ENCODE measurements at regions not wholly inside any gene's neighbourhood (a gene's known extent, or its start where the extent isn't known, plus 50 kb on each side); places are given as distances from the start of the nearest gene placed in this dataset.
A peak's percentile ranks its signal among the peaks of the same experiment; 100 is the strongest.

- Histone ChIP-seq H3K9me3 (replicated peaks) (peaks cover 35% of the 10 kb centered on the region), H3K27ac (replicated peaks) (no peak overlapping the region), H3K27me3 (ENCODE audit: low read depth) (peaks cover 67% of the 10 kb centered on the region), H3K4me3 (no peak overlapping the region), H3K36me3 (no peaks in the 10 kb centered on the region), H3K4me1 (no peaks in the 10 kb centered on the region)
- no peak for DNase-seq
- intact Hi-C loops (cut with micrococcal nuclease) = no loop called here
- no peak for TF ChIP-seq CTCF (IDR thresholded peaks at IDR 0.05; ENCODE audit: borderline replicate concordance)
Observed at GRCh38 chr6:917939-918338, 225.0 kb upstream of the EXOC2 start.

DNA sequence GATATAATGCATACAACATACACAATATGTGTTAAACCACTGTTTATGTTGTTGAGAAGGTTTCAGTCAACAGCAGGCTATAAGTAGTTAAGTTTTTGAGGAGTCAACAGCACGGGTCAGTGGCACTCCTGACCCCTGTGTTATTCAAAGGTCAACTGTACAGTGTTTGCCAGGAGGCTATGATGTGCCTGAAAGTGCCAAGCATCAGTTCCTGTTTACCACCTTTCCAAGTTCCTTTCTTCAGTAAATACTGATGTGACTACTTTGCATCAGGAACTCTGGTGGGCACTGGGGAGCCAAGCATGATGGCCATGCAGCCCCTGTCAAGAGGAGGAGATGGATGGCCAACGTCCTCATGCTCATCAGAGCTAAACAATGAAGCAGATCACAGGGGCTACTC, 224.4 kb upstream of the EXOC2 start:
- TF ChIP-seq CTCF (IDR thresholded peaks at IDR 0.05; ENCODE audit: borderline replicate concordance) = no peak
- Histone ChIP-seq H3K4me3 (no peak overlapping the region), H3K4me1 (no peaks in the 10 kb centered on the region), H3K27ac (replicated peaks) (no peak overlapping the region), H3K9me3 (replicated peaks) (peaks cover 29% of the 10 kb centered on the region), H3K27me3 (ENCODE audit: low read depth) (peaks cover 67% of the 10 kb centered on the region), H3K36me3 (no peaks in the 10 kb centered on the region)
- intact Hi-C loops (cut with micrococcal nuclease) = no loop called here
- no peak for DNase-seq

GRCh38 chr6:916131-916530, 223.2 kb upstream of the EXOC2 start:
- TF ChIP-seq CTCF (IDR thresholded peaks at IDR 0.05; ENCODE audit: borderline replicate concordance) = no peak
- no peaks in the 10 kb centered on the region for H3K4me1 ChIP-seq
- H3K36me3 ChIP-seq = no peaks in the 10 kb centered on the region
- intact Hi-C loops (cut with micrococcal nuclease) = no loop called here
- H3K9me3 ChIP-seq (replicated peaks) = peaks cover 18% of the 10 kb centered on the region
- H3K27me3 ChIP-seq (ENCODE audit: low read depth) = peaks cover 73% of the 10 kb centered on the region
- no peak overlapping the region for H3K27ac ChIP-seq (replicated peaks)
- DNase-seq = no peak
- no peak overlapping the region for H3K4me3 ChIP-seq

DNA sequence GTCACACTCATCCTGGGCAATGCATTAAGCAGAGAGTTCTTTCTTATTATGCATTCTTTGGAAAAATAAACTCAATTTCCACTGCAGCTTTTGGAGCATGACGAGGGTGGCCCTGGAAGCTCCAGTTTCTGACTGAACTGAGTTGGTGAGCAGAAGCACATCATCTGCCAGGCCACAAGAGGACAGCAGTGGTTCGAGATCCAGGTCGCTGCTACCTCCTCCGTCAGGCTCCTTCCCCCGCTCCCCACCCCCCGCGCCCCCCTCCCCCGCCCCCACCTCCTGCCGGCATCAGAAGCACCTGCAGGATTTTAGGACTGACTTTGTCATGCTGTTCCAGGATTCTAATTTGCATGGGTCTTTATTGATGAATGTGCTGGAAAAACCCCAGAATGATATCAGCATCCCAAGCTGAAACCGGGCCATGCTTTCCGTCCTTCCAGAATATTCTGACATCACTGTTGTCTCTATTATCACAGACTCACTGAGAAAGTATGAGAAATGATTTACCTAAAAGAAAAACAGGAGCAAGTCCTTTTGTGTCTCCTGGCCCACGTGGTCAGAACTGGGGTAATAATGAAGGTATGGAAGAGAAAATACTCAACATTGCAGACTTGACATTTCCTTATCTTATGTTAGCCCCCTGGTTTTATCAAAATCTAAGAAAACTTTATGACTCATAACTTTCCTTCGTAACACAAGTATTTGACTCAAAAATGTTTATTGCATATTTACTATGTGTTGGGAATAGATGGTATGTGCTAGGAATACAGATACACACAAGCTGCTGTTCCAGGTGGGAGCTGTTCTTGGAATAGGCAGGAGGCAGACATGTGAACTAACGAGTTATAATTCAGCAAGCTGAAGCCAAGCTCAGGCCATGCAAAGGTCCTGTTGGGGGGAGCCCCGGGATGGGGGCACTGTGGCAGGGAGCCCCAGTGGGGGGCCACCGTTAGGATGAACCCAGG, 220.2 kb upstream of the EXOC2 start:
- TF ChIP-seq CTCF (IDR thresholded peaks at IDR 0.05; ENCODE audit: borderline replicate concordance) = peak; percentile 50
- Histone ChIP-seq H3K4me1 (no peaks in the 10 kb centered on the region), H3K27me3 (ENCODE audit: low read depth) (peaks cover 69% of the 10 kb centered on the region), H3K36me3 (no peaks in the 10 kb centered on the region), H3K27ac (replicated peaks) (no peak overlapping the region), H3K4me3 (no peak overlapping the region), H3K9me3 (replicated peaks) (no peaks in the 10 kb centered on the region)
- intact Hi-C loops (cut with micrococcal nuclease) = no loop called here
- DNase-seq = no peak

DNA sequence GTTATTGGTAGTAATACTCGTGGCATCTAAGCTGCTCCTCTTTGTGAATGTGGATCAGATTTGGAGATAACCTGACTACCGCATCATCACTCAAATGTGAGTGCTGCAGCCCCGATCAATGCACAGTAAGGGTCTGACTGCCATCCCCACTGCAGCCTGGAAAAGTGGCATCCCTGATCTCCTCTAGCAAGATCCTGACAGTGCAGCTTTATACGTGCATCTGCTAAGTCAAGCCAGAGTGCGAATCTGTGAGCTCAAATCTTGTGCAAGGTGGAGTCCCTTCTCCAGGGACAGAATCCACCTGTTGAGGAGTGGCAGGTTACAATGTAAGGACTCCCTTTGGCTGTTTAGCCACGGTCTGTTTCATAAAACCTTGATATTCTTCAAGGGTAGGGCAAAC, 215.0 kb upstream of the EXOC2 start:
- H3K4me1 ChIP-seq = no peaks in the 10 kb centered on the region
- intact Hi-C loops (cut with micrococcal nuclease) = no loop called here

More for the DNA sequence above, 215.0 kb upstream of the EXOC2 start:
- no peak for DNase-seq
- peaks cover 31% of the 10 kb centered on the region for H3K27me3 ChIP-seq (ENCODE audit: low read depth)
- H3K4me3 ChIP-seq = no peak overlapping the region
- no peaks in the 10 kb centered on the region for H3K36me3 ChIP-seq
- TF ChIP-seq CTCF (IDR thresholded peaks at IDR 0.05; ENCODE audit: borderline replicate concordance) = no peak
- H3K27ac ChIP-seq (replicated peaks) = no peak overlapping the region
- H3K9me3 ChIP-seq (replicated peaks) = no peaks in the 10 kb centered on the region

Data from left ventricle myocardium inferior (tissue), 1 donor.